H1 (cell line): ENCODE measurements at regions not wholly inside any gene's neighbourhood (a gene's known extent, or its start where the extent isn't known, plus 50 kb on each side); places are given as distances from the start of the nearest gene placed in this dataset.

Experiments
- CTCF ChIA-PET: fragments of 300-600 bp; sonication (Branson Sonifier 250); formaldehyde crosslinking; loops from one replicate; lab custom pipeline; 2021; ENCODE audit not compliant: partially characterized antibody; lab: Charles Lee
- POLR2A ChIA-PET: fragments of 300-600 bp; sonication (Branson Sonifier 250); formaldehyde crosslinking; loops from one replicate; lab custom pipeline; 2021; ENCODE audit warnings: inconsistent platforms; ENCODE audit not compliant: partially characterized antibody; lab: Charles Lee
- DNase-seq, 2 experiments: peaks; one replicate each; pipeline versions ENCODE4 v3.0.0 to v3.0.0-alpha.2; 2010 to 2022; ENCODE audit warnings: low spot score in 2 of 2, low read depth in 1 of 2, mixed read lengths in 1 of 2
- FAIRE-seq: peaks from 2 replicates; lab custom pipeline; 2011; peaks lifted over from hg19 to GRCh38; lab: Jason Lieb, UNC
- H2AFZ ChIP-seq: 2 replicates; pipeline ENCODE4 v1.8.1; 2012; ENCODE audit warnings: low read length, inconsistent platforms
- H2AK5ac ChIP-seq: 2 replicates; pipeline ENCODE4 v1.6.1; 2013; ENCODE audit warnings: low read depth, low read length
- H2BK120ac ChIP-seq: replicated peaks from 2 replicates; pipeline ENCODE3; 2013; ENCODE audit warnings: low read depth, low read length, inconsistent platforms
- H2BK12ac ChIP-seq: 2 replicates; pipeline ENCODE4 v1.6.1; 2013; ENCODE audit warnings: low read depth, low read length
- H2BK15ac ChIP-seq: 2 replicates; pipeline ENCODE4 v1.6.1; 2013; ENCODE audit warnings: low read length
- H2BK20ac ChIP-seq: 2 replicates; pipeline ENCODE4 v1.6.1; 2013; ENCODE audit warnings: low read length
- H2BK5ac ChIP-seq: 2 replicates; pipeline ENCODE4 v1.6.1; 2013; ENCODE audit warnings: low read depth, low read length
- H3K14ac ChIP-seq: 2 replicates; pipeline ENCODE4 v1.6.1; 2013; ENCODE audit warnings: inconsistent platforms; ENCODE audit not compliant: insufficient read length
- H3K18ac ChIP-seq: 2 replicates; pipeline ENCODE4 v1.6.1; 2013; ENCODE audit warnings: low read length; ENCODE audit errors: extremely low read depth
- H3K23ac ChIP-seq: 2 replicates; pipeline ENCODE4 v1.6.1; 2013; ENCODE audit warnings: inconsistent platforms; ENCODE audit not compliant: insufficient read length
- H3K23me2 ChIP-seq: 2 replicates; pipeline ENCODE4 v1.6.1; 2013; ENCODE audit warnings: low read depth, low read length
- H3K27ac ChIP-seq: 2 replicates; pipeline ENCODE4 v1.6.1; 2011; ENCODE audit warnings: low read depth, low read length, inconsistent platforms
- H3K27me3 ChIP-seq, 4 experiments: replicated peaks in 1 of 4; 1 replicate in 1 of 4; 2 replicates in 3 of 4; pipeline versions ENCODE4 v1.6.1 to v1.8.1; 2011 to 2013; ENCODE audit warnings: low read length in 3 of 4, mild to moderate bottlenecking in 3 of 4, inconsistent platforms in 2 of 4, mixed read lengths in 2 of 4, moderate library complexity in 1 of 4; ENCODE audit not compliant: control insufficient read depth in 3 of 4, insufficient read depth in 3 of 4; ENCODE audit errors: extremely low read depth in 1 of 4
- H3K36me3 ChIP-seq, 4 experiments: 2 replicates each; pipeline versions ENCODE4 v1.6.1 to v1.8.1; 2011 to 2013; ENCODE audit warnings: mild to moderate bottlenecking in 4 of 4, low read length in 3 of 4, moderate library complexity in 2 of 4, control low read depth in 1 of 4, inconsistent platforms in 1 of 4; ENCODE audit not compliant: insufficient read depth in 4 of 4, control insufficient read depth in 2 of 4
- H3K4ac ChIP-seq: replicated peaks from 2 replicates; pipeline ENCODE3; 2013; ENCODE audit warnings: low read length, low read depth, mixed read lengths, inconsistent platforms; ENCODE audit not compliant: insufficient read length
- H3K4me1 ChIP-seq, 4 experiments: replicated peaks in 1 of 4; 1 replicate in 1 of 4; 2 replicates in 3 of 4; pipeline versions ENCODE4 v1.6.1 to v1.8.1; 2011 to 2013; ENCODE audit warnings: low read length in 3 of 4, inconsistent platforms in 2 of 4, mixed read lengths in 1 of 4; ENCODE audit not compliant: insufficient read depth in 4 of 4, control insufficient read depth in 3 of 4
- H3K4me2 ChIP-seq, 2 experiments: 2 replicates each; pipeline versions ENCODE4 v1.6.1 to v1.8.1; 2011 to 2013; ENCODE audit warnings: low read depth in 2 of 2, low read length in 2 of 2, control low read depth in 1 of 2, inconsistent platforms in 1 of 2, mild to moderate bottlenecking in 1 of 2; ENCODE audit not compliant: insufficient read depth in 1 of 2
- H3K4me3 ChIP-seq, 4 experiments: fragments of 200-600, 300-600 bp in 1 of 4; sonication (generic), shearing (Covaris generic), sonication (Bioruptor Twin) in 1 of 4; 2 replicates each; pipeline versions ENCODE4 v1.5.1 to v1.8.1; 2011 to 2016; ENCODE audit warnings: low read length in 4 of 4, low read depth in 3 of 4, control low read depth in 2 of 4, inconsistent platforms in 2 of 4, mild to moderate bottlenecking in 2 of 4, mixed read lengths in 1 of 4, moderate library complexity in 1 of 4; ENCODE audit not compliant: insufficient read depth in 2 of 4; ENCODE audit errors: extremely low read depth in 1 of 4
- H3K56ac ChIP-seq: replicated peaks from 2 replicates; pipeline ENCODE3; 2013; ENCODE audit warnings: low read depth, mild to moderate bottlenecking, mixed read lengths, low read length, inconsistent platforms; ENCODE audit not compliant: insufficient read length
- H3K79me1 ChIP-seq: 2 replicates; pipeline ENCODE4 v1.6.1; 2013; ENCODE audit warnings: low read depth, low read length, control low read depth
- H3K79me2 ChIP-seq, 2 experiments: 2 replicates each; pipeline versions ENCODE4 v1.6.1 to v1.8.1; 2012 to 2013; ENCODE audit warnings: low read length in 2 of 2, mild to moderate bottlenecking in 2 of 2, inconsistent platforms in 1 of 2; ENCODE audit not compliant: insufficient read depth in 2 of 2, control insufficient read depth in 1 of 2
- H3K9ac ChIP-seq, 4 experiments: replicated peaks in 1 of 4; 1 replicate in 1 of 4; 2 replicates in 3 of 4; pipeline versions ENCODE4 v1.6.1 to v1.8.1; 2011 to 2013; ENCODE audit warnings: low read depth in 3 of 4, low read length in 3 of 4, control low read depth in 2 of 4, mild to moderate bottlenecking in 2 of 4, moderate library complexity in 2 of 4, inconsistent platforms in 1 of 4; ENCODE audit errors: extremely low read depth in 1 of 4
- H3K9me3 ChIP-seq, 2 experiments: 2 replicates each; pipeline versions ENCODE4 v1.6.1 to v1.8.1; 2012 to 2013; ENCODE audit warnings: mild to moderate bottlenecking in 2 of 2, moderate library complexity in 2 of 2, control low read depth in 1 of 2, inconsistent platforms in 1 of 2, low read depth in 1 of 2, low read length in 1 of 2, mixed read lengths in 1 of 2; ENCODE audit not compliant: insufficient read depth in 2 of 2
- H4K20me1 ChIP-seq, 2 experiments: replicated peaks in 1 of 2; 2 replicates each; pipeline versions ENCODE3 to v1.8.1; 2011 to 2013; ENCODE audit warnings: inconsistent platforms in 2 of 2, low read length in 2 of 2, mild to moderate bottlenecking in 1 of 2; ENCODE audit not compliant: insufficient read depth in 2 of 2, control insufficient read depth in 1 of 2
- H4K5ac ChIP-seq: 2 replicates; pipeline ENCODE4 v1.6.1; 2013; ENCODE audit warnings: low read length, low read depth, mixed read lengths, inconsistent platforms; ENCODE audit not compliant: insufficient read length
- H4K8ac ChIP-seq: 2 replicates; pipeline ENCODE4 v1.8.0; 2013; ENCODE audit warnings: mild to moderate bottlenecking, moderate library complexity, low read length, inconsistent platforms; ENCODE audit not compliant: insufficient read depth; ENCODE audit errors: extremely low read depth
- H4K91ac ChIP-seq: replicated peaks from 2 replicates; pipeline ENCODE3; 2013; ENCODE audit warnings: low read length, mixed read lengths, inconsistent platforms; ENCODE audit not compliant: insufficient read length
- CHD2 ChIP-seq: IDR thresholded peaks from 2 replicates; pipeline ENCODE4 v1.6.1; 2012; ENCODE audit warnings: low read length, improper control_type of control experiment
- SIN3A ChIP-seq, 2 experiments: IDR thresholded peaks in 1 of 2; conservative IDR thresholded peaks in 1 of 2; 2 replicates each; pipeline ENCODE4 v1.6.1; 2011 to 2012; ENCODE audit warnings: low read length in 2 of 2, improper control_type of control experiment in 1 of 2, low read depth in 1 of 2, mild to moderate bottlenecking in 1 of 2
- TBP ChIP-seq: IDR thresholded peaks from 2 replicates; pipeline ENCODE4 v1.6.1; 2011; ENCODE audit warnings: low read depth, low read length, improper control_type of control experiment
- WGBS, 2 experiments: shearing (Covaris generic) in 1 of 2; methylation state at CpG; one replicate each; pipeline versions ENCODE4 v1.1.6 to v1.1.7; 2013 to 2015; ENCODE audit warnings: low lambda C conversion rate in 2 of 2, mixed read lengths in 2 of 2, inconsistent platforms in 1 of 2, low coverage in 1 of 2, missing lambda C conversion rate in 1 of 2; ENCODE audit not compliant: insufficient replicate concordance in 2 of 2, insufficient coverage in 1 of 2, insufficient read length in 1 of 2; ENCODE audit errors: extremely low coverage in 1 of 2, missing lambda C conversion rate in 1 of 2; 5-methylcytosine and 5-hydroxymethylcytosine counted together

DNA sequence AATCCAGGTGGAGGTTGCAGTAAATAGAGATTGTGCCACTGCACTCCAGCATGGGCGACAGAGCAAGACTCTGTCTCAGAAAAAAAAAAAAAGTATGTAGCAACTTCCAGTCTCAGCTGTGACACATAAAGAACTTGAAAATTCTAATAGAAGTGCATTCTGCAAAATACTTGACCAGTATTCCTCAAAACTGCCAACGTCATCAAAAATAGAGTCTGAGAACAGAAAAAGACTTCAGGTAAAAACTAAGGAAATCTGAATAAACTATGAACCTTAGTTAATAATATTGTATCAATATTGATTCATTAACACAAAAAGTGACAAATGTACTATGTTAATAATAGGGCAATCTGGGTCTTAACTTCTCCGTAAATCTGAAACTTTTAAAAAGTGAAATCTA is 76.7 kb upstream of the WDR75 start:
- H2BK5ac ChIP-seq, result no peak overlapping the region
- H4K91ac ChIP-seq, result no peak overlapping the region
- H3K79me1 ChIP-seq, result no peaks in the 10 kb centered on the region
- DNase-seq (no peak), FAIRE-seq (no peak)
- no peaks in the 10 kb centered on the region for H3K23me2 ChIP-seq
- no peak overlapping the region for H2AFZ ChIP-seq
- H3K27me3 ChIP-seq, result no peaks in the 10 kb centered on the region
- no peak overlapping the region for H4K5ac ChIP-seq
- no peak overlapping the region for H2BK120ac ChIP-seq
- no peak overlapping the region for H3K18ac ChIP-seq
- no peak overlapping the region for H3K9ac ChIP-seq
- WGBS, 2 experiments, result 92% methylated on average over 3 of the region's 3 CpGs; no CpG with 5 or more reads in 1 of the 2 experiments
- H3K4me3 ChIP-seq, result no peak overlapping the region
- H4K8ac ChIP-seq, result no peak overlapping the region
- H2BK20ac ChIP-seq, result no peak overlapping the region
- no peak overlapping the region for H3K4me2 ChIP-seq
- ChIA-PET POLR2A (no interaction called here), CTCF (interaction anchor here (0.8 kb wide), 1 partner anchor 14 kb away, joined by 3 read pairs; no protein-coding TSS in a partner anchor)
- H3K4me1 ChIP-seq, result no peaks in the 10 kb centered on the region
- no peak for TF ChIP-seq SIN3A (conservative IDR thresholded peaks at IDR 0.05 in 1 of 2, IDR thresholded peaks at IDR 0.05 in 1 of 2; ENCODE audit: low read depth in 1 of 2, low read length in 2 of 2)
- TF ChIP-seq CHD2, result no peak
- no peak for TF ChIP-seq TBP
- H3K14ac ChIP-seq, result no peak overlapping the region
- H3K27ac ChIP-seq, result no peak overlapping the region
- no peaks in the 10 kb centered on the region for H3K79me2 ChIP-seq
- no peak overlapping the region for H2BK12ac ChIP-seq
- H3K4ac ChIP-seq, result no peak overlapping the region
- no peaks in the 10 kb centered on the region for H3K9me3 ChIP-seq
- H2AK5ac ChIP-seq, result no peak overlapping the region
- H2BK15ac ChIP-seq, result no peak overlapping the region
- H4K20me1 ChIP-seq, result no peaks in the 10 kb centered on the region
- H3K36me3 ChIP-seq, result no peaks in the 10 kb centered on the region
- H3K23ac ChIP-seq, result no peak overlapping the region
- H3K56ac ChIP-seq, result no peak overlapping the region
